Ectodermal cell (in vitro differentiated cells): ENCODE measurements at regions not wholly inside any gene's neighbourhood (a gene's known extent, or its start where the extent isn't known, plus 50 kb on each side); places are given as distances from the start of the nearest gene placed in this dataset.
"Not testable (repeated sequence)": the region's sequence is repeated elsewhere in the genome, so short reads cannot be mapped to it uniquely, and the experiment has no call there.

Experiments used
- H3K27ac ChIP-seq: 2 replicates; pipeline ENCODE4 v1.7.0; 2013; ENCODE audit warnings: mild to moderate bottlenecking, low read depth, low read length; ENCODE audit not compliant: insufficient read depth, poor library complexity, severe bottlenecking
- H3K27me3 ChIP-seq: 2 replicates; pipeline ENCODE4 v1.7.0; 2013; ENCODE audit warnings: mild to moderate bottlenecking, low read length; ENCODE audit not compliant: insufficient read depth, control insufficient read depth, poor library complexity, severe bottlenecking
- H3K36me3 ChIP-seq: one replicate; pipeline ENCODE4 v1.7.0; 2013; ENCODE audit warnings: low read length; ENCODE audit not compliant: control insufficient read depth, insufficient read depth
- H3K4me1 ChIP-seq: one replicate; pipeline ENCODE4 v1.7.0; 2013; ENCODE audit warnings: low read length; ENCODE audit not compliant: control insufficient read depth, insufficient read depth
- H3K4me3 ChIP-seq: 2 replicates; pipeline ENCODE4 v1.7.0; 2013; ENCODE audit warnings: low read depth, low read length, control low read depth; ENCODE audit not compliant: insufficient read depth
- H3K9me3 ChIP-seq: 2 replicates; pipeline ENCODE4 v1.7.0; 2013; ENCODE audit warnings: mild to moderate bottlenecking, low read length, moderate library complexity; ENCODE audit not compliant: control insufficient read depth
- WGBS, 2 experiments: methylation state at CpG; one replicate each; pipeline ENCODE4 v1.1.7; 2013; ENCODE audit warnings: missing lambda C conversion rate in 2 of 2; 5-methylcytosine and 5-hydroxymethylcytosine counted together

GRCh38 chr15:62320259-62320658 lies 155.2 kb upstream of the C2CD4B start:
- WGBS, 2 experiments = 83 to 90% methylated on average over 2 of the region's 2 CpGs
- Histone ChIP-seq H3K36me3 (no peaks in the 10 kb centered on the region), H3K27me3 (no peaks in the 10 kb centered on the region), H3K9me3 (no peaks in the 10 kb centered on the region), H3K27ac (no peak overlapping the region), H3K4me1 (no peaks in the 10 kb centered on the region), H3K4me3 (no peak overlapping the region)

DNA sequence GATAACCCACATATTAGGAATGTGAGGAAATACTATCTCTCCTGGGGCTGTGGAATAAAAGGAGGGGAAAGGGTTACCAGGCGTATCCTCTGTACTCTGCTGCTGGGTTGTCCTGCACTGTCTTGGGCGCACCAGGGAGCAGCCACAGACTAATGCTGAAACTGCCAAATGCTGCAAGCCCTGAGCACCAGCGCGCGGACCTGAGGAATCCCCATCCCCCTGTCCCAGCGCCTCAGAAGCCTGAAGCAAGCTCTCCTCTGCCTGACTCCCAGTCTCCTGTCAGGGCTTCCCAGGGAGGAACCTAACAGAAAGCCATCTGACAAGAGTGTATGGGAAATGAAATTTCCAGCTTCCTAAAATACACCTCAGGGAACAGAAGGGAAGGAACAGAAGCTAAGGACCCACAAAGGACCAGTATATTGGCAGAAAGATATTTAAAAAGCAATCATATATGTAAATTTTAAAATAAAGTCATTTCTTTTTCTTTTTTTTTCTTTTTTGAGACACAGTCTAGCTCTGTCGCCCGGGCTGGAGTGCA lies 158.3 kb upstream of the C2CD4B start:
- Histone ChIP-seq H3K36me3 (no peaks in the 10 kb centered on the region), H3K9me3 (no peaks in the 10 kb centered on the region), H3K4me3 (no peak overlapping the region), H3K4me1 (no peaks in the 10 kb centered on the region), H3K27ac (no peak overlapping the region), H3K27me3 (no peaks in the 10 kb centered on the region)
- WGBS, 2 experiments = 70 to 76% methylated on average over 8 of the region's 8 CpGs

- Histone ChIP-seq H3K27ac (no peak overlapping the region), H3K27me3 (no peaks in the 10 kb centered on the region), H3K4me1 (no peaks in the 10 kb centered on the region), H3K4me3 (no peak overlapping the region), H3K36me3 (no peaks in the 10 kb centered on the region), H3K9me3 (no peaks in the 10 kb centered on the region)
- 91 to 92% methylated on average over 5 of the region's 5 CpGs for WGBS, 2 experiments
These were observed 159.3 kb upstream of the C2CD4B start for GRCh38 chr15:62324382-62324781.

GRCh38 chr15:62325597-62325996 lies 160.5 kb upstream of the C2CD4B start:
- no peak overlapping the region for H3K4me3 ChIP-seq
- H3K27me3 ChIP-seq = no peaks in the 10 kb centered on the region
- H3K4me1 ChIP-seq = no peaks in the 10 kb centered on the region
- no peak overlapping the region for H3K27ac ChIP-seq
- H3K9me3 ChIP-seq = no peaks in the 10 kb centered on the region
- no peaks in the 10 kb centered on the region for H3K36me3 ChIP-seq
- 67 to 75% methylated on average over 7 of the region's 7 CpGs for WGBS, 2 experiments

GRCh38 chr15:62326460-62327011 lies 161.5 kb upstream of the C2CD4B start:
- Histone ChIP-seq H3K27me3 (no peaks in the 10 kb centered on the region), H3K9me3 (no peaks in the 10 kb centered on the region), H3K27ac (no peak overlapping the region), H3K4me1 (no peaks in the 10 kb centered on the region), H3K4me3 (no peak overlapping the region), H3K36me3 (no peaks in the 10 kb centered on the region)
- 90 to 94% methylated on average over 3 of the region's 3 CpGs for WGBS, 2 experiments

DNA sequence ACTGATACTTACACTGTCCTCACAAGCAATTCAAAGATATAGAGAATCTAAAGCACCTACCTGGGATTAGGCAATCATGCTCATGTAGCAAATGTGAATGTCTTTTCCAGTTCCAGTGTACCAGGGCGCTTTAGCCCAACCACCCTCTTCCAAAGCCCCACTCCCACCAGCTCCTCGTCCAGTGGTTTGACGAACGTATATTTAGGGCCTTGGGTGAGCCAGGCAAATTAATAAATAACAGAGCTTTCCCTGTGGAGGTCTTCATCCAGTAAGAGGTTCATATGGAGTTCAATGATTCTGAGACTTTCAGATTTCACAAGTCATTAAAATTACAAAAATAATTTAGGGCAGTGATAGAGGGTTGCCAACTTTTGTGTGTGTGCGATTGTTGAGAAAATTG lies 162.3 kb upstream of the C2CD4B start:
- no peaks in the 10 kb centered on the region for H3K9me3 ChIP-seq
- no peak overlapping the region for H3K27ac ChIP-seq
- WGBS, 2 experiments = 96 to 100% methylated on average over 4 to 5 of the region's 5 CpGs

GRCh38 chr15:62332472-62332871 lies 167.4 kb upstream of the C2CD4B start:
- H3K27ac ChIP-seq, H3K36me3 ChIP-seq, H3K27me3 ChIP-seq, H3K9me3 ChIP-seq, H3K4me1 ChIP-seq, H3K4me3 ChIP-seq: not testable (repeated sequence)
- 91% methylated on average over 22 to 23 of the region's 29 CpGs for WGBS, 2 experiments

More for the DNA sequence above, 162.3 kb upstream of the C2CD4B start:
- no peaks in the 10 kb centered on the region for H3K36me3 ChIP-seq
- no peak overlapping the region for H3K4me3 ChIP-seq
- no peaks in the 10 kb centered on the region for H3K27me3 ChIP-seq
- H3K4me1 ChIP-seq = no peaks in the 10 kb centered on the region

- Histone ChIP-seq H3K27me3 (no peaks in the 10 kb centered on the region), H3K4me1 (no peaks in the 10 kb centered on the region), H3K9me3 (no peaks in the 10 kb centered on the region), H3K36me3 (no peaks in the 10 kb centered on the region), H3K4me3 (no peak overlapping the region), H3K27ac (no peak overlapping the region)
These were observed 169.5 kb upstream of the C2CD4B start for GRCh38 chr15:62334536-62334935.

GRCh38 chr15:62337934-62338333 lies 172.8 kb upstream of the C2CD4B start:
- H3K27ac ChIP-seq = no peak overlapping the region
- no peak overlapping the region for H3K4me3 ChIP-seq
- 92% methylated on average over 4 of the region's 4 CpGs for WGBS, 2 experiments
- no peaks in the 10 kb centered on the region for H3K27me3 ChIP-seq
- H3K4me1 ChIP-seq = no peaks in the 10 kb centered on the region
- H3K9me3 ChIP-seq = no peaks in the 10 kb centered on the region
- no peaks in the 10 kb centered on the region for H3K36me3 ChIP-seq

DNA sequence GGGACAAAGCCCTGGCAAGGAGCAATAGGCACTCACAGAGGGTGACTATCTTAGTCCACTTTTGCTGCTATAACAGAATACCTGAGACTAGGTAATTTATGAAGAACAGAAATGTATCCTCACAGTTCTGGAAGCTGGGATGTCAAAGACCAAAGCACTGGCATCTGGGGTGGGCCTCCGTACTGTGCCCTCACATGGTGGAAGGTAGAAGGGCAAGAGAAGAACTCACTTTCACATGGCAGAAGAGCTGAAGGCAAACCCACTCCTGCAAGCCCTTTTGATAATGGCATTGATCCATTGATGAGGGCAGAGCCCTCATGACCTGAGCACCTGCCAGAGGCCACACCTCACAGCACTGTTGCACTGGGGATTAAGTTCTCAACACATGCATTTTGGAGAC lies 173.4 kb upstream of the C2CD4B start:
- no peaks in the 10 kb centered on the region for H3K4me1 ChIP-seq
- H3K36me3 ChIP-seq = no peaks in the 10 kb centered on the region
- no peak overlapping the region for H3K4me3 ChIP-seq
- no peaks in the 10 kb centered on the region for H3K27me3 ChIP-seq
- no peaks in the 10 kb centered on the region for H3K9me3 ChIP-seq
- 75 to 89% methylated on average over 1 of the region's 1 CpG for WGBS, 2 experiments
- H3K27ac ChIP-seq = no peak overlapping the region

- Histone ChIP-seq H3K9me3 (no peaks in the 10 kb centered on the region), H3K4me3 (no peak overlapping the region), H3K36me3 (no peaks in the 10 kb centered on the region), H3K27ac (no peak overlapping the region), H3K4me1 (no peaks in the 10 kb centered on the region), H3K27me3 (no peaks in the 10 kb centered on the region)
- WGBS, 2 experiments = 96% methylated on average over 9 of the region's 9 CpGs
These were observed 177.9 kb upstream of the C2CD4B start for GRCh38 chr15:62342959-62343358.
